ENCODE measurements at regions not wholly inside any gene's neighbourhood (a gene's known extent, or its start where the extent isn't known, plus 50 kb on each side); places are given as distances from the start of the nearest gene placed in this dataset.
"Not testable (repeated sequence)": the region's sequence is repeated elsewhere in the genome, so short reads cannot be mapped to it uniquely, and the experiment has no call there.

DNA sequence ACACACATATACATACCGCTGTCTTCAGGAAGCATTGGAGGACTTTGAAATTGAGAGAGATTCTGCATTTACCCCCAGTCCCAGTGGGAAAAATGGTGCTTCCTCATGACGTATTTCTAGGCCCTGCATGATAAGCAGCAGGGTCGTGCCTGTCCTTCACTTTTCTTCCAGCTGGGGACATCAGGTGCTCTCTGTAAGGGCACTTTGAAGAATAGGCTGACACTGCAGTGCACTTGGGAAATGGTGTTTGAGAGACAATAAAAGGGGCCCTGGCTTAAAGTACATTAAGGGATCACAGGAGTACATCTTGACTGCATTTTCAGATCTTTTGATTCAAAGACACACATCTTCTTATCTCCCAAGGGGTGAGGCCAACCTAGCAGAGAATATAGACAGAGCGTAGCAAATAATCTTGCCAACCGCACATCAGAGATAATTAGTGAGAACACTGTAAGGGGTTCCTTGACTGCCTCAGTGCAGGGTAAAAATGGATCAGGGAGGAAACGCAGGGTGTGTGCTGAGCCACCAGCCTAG, 437.9 kb downstream of the CSNK1G3 start:
- no peak for DNase-seq (ENCODE audit: low spot score)

- no peak for DNase-seq (ENCODE audit: low spot score)
Measured at GRCh38 chr5:123949043-123949804, 437.2 kb downstream of the CSNK1G3 start.

DNA sequence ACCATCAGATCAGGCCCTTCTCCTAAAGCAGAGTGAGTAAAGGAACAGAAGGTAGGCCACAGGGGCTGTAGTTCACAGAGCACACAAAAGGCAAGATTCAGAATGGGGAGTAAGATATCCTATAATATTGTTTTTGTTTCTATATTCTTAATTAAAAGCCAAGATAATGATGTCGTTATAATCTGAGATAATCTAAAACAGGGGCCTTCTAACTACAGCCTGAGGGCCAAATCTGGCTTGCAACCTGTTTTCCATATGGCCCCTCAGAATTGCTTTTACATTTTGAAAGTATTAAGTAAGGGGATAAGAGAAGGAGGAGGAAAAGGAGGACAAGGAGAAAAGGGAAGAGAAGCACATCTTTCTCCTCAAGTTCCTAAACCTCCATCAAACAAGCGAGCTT, 435.8 kb downstream of the CSNK1G3 start:
- DNase-seq (ENCODE audit: low spot score), result no peak

- DNase-seq (ENCODE audit: low spot score), result no peak
Measured at GRCh38 chr5:123945548-123945947, 433.6 kb downstream of the CSNK1G3 start.

GRCh38 chr5:123943151-123943550, 431.2 kb downstream of the CSNK1G3 start:
- no peak for DNase-seq (ENCODE audit: low spot score)

DNA sequence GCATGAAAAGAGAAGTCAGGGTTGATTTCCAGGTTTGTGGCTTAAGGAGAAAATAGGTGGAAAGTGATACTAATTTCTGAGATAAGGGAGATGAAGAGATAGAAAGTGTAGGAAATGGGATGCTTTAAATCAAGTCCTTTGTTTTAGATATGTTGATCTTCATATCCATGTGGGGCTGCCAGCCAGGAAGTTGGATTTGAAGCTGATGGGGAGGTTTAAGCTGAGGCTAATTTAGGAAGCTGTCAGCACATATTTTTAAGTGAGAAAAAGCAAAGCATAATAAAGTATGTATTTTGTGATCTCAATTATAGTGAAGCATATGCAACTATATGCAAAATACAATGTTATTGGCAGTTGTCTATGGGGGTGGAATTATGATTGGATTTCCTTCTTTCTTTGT, 428.4 kb downstream of the CSNK1G3 start:
- no peak for DNase-seq (ENCODE audit: low spot score)

DNA sequence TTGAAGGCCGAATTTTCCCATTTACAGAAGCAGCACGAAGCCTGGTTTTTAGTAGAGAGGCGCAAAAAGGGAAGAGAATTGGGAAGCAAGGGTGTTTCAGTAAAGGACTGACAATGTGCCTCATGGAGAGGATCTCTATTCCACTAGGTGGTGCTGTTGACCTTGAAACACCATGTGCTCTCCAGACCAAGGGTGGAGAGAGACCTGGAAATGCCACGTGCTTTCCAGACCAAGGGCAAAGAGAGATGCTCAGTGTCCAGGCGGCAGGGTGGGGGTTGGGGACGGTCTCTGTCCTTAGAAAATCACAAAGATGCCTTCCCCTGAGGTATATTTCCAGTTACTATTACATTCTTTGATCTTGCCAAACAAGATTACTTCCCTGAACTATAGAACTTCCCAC, 425.3 kb downstream of the CSNK1G3 start:
- no peak for DNase-seq (ENCODE audit: low spot score)

- DNase-seq (ENCODE audit: low spot score), result no peak
Measured at GRCh38 chr5:123936548-123936947, 424.6 kb downstream of the CSNK1G3 start.

GRCh38 chr5:123933812-123934211, 421.8 kb downstream of the CSNK1G3 start:
- DNase-seq (ENCODE audit: low spot score), result not testable (repeated sequence)

DNA sequence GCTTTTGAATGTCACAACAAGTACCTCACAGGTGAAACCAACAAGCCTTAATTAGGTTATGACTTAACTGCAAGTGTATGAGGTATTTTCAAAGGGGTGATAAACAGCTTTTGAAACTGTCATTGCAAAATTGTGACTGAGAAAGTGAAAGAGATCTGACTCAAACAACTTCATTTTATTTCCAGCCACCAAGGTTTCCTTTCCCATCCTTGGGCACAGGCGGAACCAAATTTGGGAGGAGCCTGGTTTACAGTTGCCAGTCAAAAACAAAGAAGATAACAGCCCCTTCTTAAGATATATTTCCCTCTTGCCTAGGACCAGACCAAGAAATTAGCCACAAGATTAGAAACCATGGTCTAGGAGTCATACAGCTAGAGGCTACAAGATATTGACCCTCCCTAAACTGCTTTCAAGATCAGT, 417.1 kb downstream of the CSNK1G3 start:
- DNase-seq (ENCODE audit: low spot score), result no peak

- no peak for DNase-seq (ENCODE audit: low spot score)
Measured at GRCh38 chr5:123928401-123928800, 416.4 kb downstream of the CSNK1G3 start.

DNA sequence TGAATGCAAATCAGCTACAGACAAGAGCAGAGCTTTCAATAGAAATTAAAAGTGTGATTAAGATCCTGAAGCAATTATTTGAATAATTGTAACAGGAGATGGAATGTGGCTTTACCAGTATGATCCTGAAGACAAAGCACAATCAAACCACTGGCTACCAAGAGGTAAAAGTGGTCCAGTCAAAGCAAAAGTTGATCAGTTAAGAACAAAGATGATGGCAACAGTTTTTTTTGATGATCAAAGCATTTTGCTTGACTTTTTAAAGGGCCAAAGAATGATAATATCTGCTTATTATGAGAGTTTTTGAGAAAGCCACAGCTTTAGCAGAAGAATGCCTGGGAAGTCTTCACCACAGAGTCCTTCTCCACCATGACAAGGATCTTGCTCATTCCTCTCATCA, 409.2 kb downstream of the CSNK1G3 start:
- DNase-seq (ENCODE audit: low spot score), result no peak

DNA sequence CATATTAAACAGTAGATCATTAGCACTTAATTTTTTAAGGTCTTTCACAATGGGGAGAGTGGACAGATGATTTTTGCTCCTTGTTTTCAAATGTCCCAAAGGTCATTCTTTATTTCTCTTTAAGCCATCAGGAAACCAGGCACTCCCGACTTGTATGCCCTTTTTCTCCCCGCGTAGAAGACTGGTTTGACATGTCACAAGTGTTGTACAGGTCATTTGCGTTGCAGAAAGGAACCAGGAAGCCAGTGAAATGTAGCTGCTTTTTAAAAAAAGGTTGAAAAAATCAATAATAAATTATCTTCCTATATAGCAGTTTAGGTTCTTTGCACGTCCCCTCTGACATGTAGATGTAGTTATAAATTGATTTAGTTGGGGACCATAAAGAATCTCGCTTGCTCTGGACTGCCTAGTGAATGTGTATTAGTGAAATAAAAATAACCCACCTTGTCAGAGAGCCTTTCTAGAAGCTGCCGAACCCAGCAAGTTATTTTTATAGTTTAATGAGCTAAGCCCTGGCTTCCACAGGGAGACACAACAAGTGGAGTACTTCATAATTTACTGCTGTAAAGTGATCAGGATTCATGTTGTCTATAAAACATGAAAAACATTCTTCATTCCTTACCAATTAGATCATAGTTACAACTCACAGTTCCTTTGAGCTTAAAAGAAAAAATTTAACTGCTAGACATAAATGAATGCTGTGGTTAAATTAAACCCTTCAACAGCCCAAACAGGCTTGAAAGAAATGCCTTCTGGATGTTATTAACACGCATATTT, 404.6 kb downstream of the CSNK1G3 start:
- DNase-seq (ENCODE audit: low spot score), result no peak

GRCh38 chr5:123914333-123914732, 402.4 kb downstream of the CSNK1G3 start:
- no peak for DNase-seq (ENCODE audit: low spot score)

DNA sequence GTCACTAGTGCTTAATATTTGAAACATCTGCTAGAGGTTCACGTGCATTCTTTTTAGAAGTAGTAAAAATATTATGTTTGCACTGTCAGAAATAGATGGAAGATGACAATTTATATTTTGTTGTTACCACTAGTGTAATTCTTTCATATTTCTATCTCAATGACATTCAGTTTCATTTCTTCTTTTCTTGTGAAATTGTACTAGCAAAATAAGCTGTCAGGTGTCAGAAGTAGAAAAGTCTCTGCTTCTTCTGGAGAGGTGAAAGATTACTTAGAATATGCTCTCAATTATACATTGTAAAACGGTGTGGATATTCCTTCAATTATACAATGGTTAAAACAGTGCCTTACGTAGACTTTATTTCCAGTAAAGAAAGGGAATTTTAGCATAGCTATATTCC, 395.4 kb downstream of the CSNK1G3 start:
- no peak for DNase-seq (ENCODE audit: low spot score)

DNA sequence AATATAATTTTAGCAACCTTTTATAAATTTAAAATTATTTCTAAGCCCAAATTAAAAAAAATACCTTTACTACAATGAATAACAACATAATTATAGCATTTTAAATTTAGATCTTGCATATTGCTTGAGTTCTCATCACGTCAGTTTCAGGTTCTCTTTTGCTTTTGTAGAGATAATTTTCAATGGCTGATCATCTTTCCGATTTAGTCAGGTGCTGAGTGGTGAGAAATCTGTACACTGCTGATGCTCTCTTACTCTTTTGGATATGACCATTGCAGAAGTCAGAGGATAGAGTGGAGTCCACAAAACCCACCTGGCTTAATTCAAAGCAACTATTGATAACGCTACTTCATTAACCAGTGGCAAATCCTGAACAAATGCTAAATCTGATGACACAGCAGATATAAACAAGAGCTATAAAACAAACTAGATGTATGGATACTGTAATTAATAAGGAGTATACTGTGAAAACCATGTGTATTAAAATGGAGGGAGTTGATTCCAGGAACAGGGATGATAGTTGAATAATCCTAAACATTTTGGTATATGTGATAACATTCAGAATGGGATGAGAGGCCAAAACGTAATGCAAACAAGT, 394.8 kb downstream of the CSNK1G3 start:
- DNase-seq (ENCODE audit: low spot score), result no peak

DNA sequence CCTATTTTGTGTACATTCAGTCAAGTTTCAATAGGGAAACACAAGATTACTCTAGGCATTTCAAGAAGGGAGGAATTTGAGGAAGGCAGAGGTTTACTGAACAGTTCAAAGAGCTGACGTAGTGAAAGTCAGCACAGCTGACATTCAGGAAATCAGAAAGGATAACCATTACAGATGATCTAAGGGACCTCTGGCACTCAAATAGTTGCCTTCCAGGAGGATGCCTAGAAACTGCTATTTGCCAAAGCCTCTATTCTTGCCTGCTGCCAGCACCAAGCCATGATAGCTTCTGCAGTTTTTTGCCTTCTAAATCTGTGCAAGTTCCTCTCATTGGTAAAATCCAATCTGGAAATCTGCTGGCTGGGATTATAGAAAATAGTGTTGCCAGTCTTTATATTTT, 373.1 kb downstream of the CSNK1G3 start:
- DNase-seq (ENCODE audit: low spot score), result no peak

DNA sequence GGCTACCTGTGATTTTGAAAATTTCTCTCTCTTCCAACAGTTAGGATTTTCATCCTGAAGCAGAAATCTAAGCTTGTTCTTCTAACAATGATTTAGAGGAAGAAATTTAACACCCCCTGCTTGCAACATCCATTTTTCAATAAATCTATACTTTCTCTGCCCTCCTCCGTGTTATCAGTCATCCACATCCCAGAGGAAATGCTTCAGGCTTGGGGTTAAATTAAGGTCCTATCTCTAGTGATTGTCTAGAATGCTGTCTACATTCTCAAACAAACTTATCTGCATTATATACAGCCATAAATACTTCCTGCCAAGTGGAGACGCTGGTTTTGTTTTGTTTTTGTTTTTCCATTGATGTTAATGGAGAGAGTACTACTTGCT, 371.0 kb downstream of the CSNK1G3 start:
- no peak for DNase-seq (ENCODE audit: low spot score)

- DNase-seq (ENCODE audit: low spot score), result no peak
Measured at GRCh38 chr5:123882319-123882964, 370.5 kb downstream of the CSNK1G3 start.

- no peak for DNase-seq (ENCODE audit: low spot score)
Measured at GRCh38 chr5:123881759-123882244, 369.8 kb downstream of the CSNK1G3 start.

DNA sequence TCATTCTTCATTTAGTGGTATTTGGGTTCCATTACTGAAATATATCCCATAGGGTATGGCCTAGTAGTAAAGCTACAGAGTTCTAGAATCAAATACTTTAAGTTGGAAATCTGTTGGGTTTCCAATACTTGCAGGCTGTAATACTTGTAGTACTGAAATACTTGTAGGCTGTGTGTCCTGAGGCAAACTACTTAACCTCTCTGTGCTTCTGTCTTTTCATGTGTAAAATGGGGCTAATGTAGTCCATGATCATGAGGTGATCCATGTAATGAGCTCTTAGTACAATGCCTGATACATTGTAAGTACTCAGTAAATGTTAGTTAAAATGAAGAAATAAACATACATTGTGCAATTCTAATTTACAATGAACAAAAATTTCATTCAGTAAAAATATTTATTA, 368.9 kb downstream of the CSNK1G3 start:
- DNase-seq (ENCODE audit: low spot score), result no peak

- DNase-seq (ENCODE audit: low spot score), result no peak
Measured at GRCh38 chr5:123879071-123879470, 367.1 kb downstream of the CSNK1G3 start.
